Fibroblast of skin of right biceps (primary cell): ENCODE measurements at regions not wholly inside any gene's neighbourhood (a gene's known extent, or its start where the extent isn't known, plus 50 kb on each side); places are given as distances from the start of the nearest gene placed in this dataset.
A peak's percentile ranks its signal among the peaks of the same experiment; 100 is the strongest.

Source experiments
- DNase-seq: peaks from one replicate; pipeline ENCODE4 v3.0.0-alpha.2; 2013

GRCh38 chr4:11264841-11265240 lies 163.9 kb downstream of the HS3ST1 start:
- peak; percentile 67 for DNase-seq

- DNase-seq, result no peak
These were observed 164.3 kb downstream of the HS3ST1 start for GRCh38 chr4:11264346-11264745.

GRCh38 chr4:11263208-11263607 lies 165.5 kb downstream of the HS3ST1 start:
- peak; percentile 14 for DNase-seq

DNA sequence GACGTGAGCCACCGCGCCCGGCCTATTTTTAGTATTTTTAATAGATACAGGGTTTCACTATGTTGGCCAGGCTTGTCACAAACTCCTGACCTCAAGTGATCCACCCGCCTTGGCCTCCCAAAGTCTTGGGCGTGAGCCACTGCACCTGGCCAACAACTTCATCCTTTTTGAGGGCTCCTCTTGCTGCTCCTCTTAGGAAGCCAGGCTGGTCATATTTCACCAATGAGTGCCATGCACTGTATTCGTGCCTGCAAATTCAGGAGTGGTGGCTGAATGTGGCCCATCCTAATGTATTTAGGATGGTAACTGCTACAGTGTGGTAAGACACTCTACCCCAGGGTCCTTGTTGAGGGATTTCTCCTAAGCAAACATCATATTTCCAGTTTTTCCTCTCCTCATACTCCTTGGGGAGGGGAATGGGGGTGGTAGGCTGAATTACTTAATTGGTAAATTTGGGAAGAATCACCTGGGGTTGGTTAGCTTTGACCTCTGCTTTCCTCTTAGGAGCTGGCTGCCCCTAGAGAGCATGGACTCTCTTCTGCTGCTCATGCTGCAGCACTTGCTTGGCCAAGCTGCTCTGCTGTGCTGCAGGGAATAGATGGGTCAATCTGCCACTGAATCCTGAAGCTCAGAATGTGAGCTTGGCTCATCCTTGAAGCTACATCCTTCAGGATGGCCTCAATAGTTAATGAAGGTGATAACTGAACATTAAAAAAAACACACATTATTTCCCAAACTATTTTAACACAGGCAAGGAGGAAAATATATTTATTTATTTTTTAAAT lies 167.4 kb downstream of the HS3ST1 start:
- DNase-seq, result no peak

- no peak for DNase-seq
These were observed 168.9 kb downstream of the HS3ST1 start for GRCh38 chr4:11259837-11260236.

DNA sequence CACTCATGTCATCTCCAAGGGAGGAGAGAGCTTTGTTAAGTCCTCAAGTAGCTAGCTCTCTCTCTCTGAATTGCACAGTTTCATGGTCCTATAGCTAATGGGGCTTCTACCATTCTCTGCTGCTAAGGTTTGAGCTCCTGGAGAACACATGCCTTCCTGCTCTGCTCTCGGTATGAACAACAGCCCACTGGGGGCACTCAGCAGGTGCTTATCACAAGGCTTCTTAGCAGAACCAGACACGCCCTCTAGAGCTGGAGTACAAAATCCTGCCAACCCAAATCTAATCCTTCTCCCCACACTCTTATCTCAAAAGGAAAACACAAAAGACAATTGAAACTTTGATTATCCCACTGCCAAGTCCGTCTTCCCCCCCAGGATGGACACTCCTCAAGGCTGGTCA lies 176.5 kb downstream of the HS3ST1 start:
- DNase-seq, result no peak

GRCh38 chr4:11250510-11250909 lies 178.2 kb downstream of the HS3ST1 start:
- DNase-seq, result no peak

DNA sequence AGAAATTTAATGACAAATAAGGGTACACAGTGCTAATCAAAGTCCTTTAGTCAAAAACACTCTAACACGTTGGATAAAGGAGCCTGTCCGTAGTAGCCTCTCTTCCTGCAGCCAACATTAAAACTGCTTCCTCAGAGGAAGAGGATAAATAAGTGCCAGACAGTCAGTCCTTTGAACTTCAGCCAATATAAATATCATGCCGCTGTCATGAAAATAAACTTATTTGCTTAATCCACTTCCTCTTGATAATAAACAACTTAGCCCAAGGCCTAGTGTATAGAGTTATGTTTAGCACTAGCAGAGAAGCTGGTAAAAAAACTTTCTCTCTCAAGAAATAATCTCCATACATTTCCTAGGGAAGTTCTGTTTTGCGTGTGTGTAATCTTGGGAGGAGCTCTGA lies 196.7 kb downstream of the HS3ST1 start:
- no peak for DNase-seq

- no peak for DNase-seq
These were observed 197.8 kb downstream of the HS3ST1 start for GRCh38 chr4:11230866-11231265.

- peak; percentile 2 for DNase-seq
These were observed 200.2 kb downstream of the HS3ST1 start for GRCh38 chr4:11228530-11228929.

DNA sequence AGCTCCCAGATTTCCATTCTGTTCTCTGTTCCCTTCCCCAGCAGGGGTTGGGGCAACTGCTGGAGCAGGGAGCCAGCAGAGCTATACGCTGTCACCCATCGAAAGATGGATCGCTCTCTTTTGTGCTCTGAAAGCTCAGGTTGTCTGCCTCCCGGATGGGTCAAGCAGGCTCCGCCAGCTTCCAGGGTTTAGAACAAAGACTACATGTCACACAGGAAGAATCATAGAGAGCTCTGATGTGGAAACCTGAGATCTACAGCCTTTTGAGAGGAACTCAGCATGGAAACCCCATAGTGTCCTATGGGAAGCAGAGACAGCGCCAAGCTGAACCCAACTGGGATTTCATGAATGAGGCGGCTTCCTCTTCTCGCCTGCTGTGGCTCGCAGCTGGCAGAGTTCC lies 205.4 kb downstream of the HS3ST1 start:
- no peak for DNase-seq

- no peak for DNase-seq
These were observed 210.0 kb downstream of the HS3ST1 start for GRCh38 chr4:11218692-11219091.

DNA sequence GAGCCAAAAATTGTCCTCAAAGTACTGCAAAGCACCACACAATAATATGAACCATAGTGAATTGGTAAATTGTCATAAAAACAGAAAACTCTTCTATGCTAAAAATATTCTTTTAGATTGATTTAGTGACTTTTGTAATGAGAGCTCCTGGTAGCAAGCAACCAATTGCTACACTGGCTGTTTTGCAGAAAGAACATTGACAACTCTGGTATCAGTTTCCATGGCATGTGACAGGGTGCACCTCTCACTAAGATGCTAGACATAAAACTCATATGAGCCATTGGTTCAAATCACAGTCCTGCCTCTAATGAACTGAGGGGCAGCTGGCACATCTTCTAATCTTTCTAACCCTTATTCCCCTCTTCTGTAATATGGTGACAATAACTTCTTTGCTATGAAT lies 212.2 kb downstream of the HS3ST1 start:
- DNase-seq, result no peak

GRCh38 chr4:11214281-11214680 lies 214.4 kb downstream of the HS3ST1 start:
- DNase-seq, result no peak

DNA sequence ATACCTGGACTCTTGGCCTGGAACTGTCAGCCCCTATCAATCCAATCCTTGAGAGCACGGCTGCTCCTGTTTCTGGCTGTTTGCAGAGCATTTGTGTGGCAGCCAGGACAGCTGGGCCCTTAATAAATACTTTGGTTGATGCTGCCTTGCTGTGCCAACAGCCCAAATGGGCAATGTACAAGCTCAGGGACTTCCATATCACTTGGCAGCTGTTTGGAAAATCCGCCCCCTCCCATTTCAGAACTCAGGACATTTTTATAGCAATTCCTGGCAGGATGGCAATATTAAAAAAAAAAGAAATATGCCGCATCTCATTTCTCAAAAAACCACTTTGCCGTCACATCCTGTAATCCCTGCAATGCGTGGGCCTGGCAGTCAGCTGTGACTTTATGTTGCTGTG lies 218.9 kb downstream of the HS3ST1 start:
- no peak for DNase-seq

- DNase-seq, result no peak
These were observed 227.4 kb downstream of the HS3ST1 start for GRCh38 chr4:11201256-11201655.

DNA sequence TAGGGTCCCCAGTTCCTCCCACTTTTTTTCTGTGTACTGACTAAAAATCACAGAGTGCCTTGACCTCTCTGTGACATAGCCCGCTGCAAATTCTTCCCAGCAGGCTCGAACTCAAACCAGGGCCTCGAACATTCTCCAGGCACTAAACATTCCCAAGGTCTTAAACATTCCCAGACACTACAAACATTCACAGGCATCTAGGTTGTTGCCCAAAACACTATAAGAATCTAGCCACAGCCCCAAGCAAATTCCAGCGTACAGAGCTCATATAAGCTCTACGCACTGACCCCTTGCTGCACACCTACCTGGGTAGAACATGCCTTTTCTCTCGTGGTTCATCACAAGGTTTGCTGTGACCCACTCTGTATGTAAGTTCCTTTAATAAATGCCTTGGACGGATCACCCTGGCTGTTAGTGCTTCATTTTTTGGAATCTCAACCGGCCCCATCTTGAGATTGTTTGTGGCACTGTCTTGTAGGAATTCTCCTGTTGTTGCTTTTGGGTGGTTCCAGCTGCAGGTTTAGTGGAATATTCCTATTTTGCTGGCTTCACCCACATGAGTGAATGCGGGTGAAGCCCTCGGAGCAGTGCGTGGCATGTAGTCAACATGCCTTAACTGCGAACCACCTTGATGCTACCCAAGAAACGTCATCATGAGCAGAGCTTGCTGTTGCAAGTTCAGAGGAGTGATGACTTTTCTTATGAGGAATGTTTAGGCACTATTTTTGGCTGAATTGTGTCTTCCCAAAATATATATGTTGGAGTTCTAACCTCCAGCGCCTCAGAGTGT lies 230.0 kb downstream of the HS3ST1 start:
- no peak for DNase-seq

- DNase-seq, result no peak
These were observed 230.9 kb downstream of the HS3ST1 start for GRCh38 chr4:11197631-11198341.

DNA sequence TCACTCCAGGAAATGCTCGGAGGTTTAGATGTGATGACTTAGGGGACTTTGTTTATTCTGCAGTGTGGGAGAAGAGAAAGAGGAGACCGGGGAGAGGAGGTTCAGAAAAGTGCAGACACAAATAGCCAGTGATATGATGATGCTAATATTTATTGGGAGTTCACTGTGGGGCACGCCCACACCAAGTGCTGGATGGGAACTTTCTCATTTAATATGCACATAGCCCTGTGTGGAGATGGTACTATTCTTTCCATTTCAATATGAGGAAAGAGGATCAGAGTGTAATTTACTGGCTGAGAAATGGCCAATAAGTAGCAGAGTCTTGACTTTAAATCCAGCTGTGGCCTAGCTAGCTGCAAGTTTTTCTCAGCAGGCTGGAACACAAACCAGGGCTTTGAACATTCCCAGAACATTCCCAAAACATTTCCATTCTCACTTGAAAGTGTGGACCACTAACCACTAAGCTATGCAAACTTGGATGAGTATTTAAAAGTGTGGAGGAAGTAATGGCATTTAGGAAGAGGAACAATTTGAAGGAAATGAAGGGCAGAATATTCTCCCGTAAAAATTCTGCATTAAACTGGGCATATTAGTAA lies 231.7 kb downstream of the HS3ST1 start:
- peak; percentile 13 for DNase-seq

GRCh38 chr4:11194431-11194830 lies 234.3 kb downstream of the HS3ST1 start:
- DNase-seq, result peak; percentile 30

- no peak for DNase-seq
These were observed 238.9 kb downstream of the HS3ST1 start for GRCh38 chr4:11189756-11190155.

GRCh38 chr4:11183356-11183740 lies 245.3 kb downstream of the HS3ST1 start:
- peak; percentile 21 for DNase-seq
